ENCODE measurements at regions not wholly inside any gene's neighbourhood (a gene's known extent, or its start where the extent isn't known, plus 50 kb on each side); places are given as distances from the start of the nearest gene placed in this dataset.

DNA sequence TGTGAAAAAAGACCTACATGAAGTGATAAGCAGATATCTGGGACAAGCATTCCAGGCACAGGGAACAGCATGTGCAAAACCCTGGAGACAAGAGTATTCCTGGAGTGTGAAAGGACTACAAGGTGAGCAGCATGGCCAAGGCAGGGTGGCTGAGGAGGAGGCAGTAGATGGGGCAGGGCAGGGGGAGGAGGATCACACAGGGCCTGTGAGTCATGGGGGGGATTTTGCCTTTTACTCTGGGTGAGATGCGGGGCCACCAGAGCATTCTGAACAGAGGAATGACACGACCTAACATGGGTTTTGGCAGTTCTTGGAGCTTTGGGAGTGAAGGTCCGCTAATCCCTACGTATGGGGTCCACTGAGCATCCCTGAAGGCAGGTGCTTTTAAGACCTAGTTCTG lies 69.8 kb upstream of the CCN6 start:
- Histone ChIP-seq H3K27me3 (ENCODE audit: low read length) (no peaks in the 10 kb centered on the region), H3K9me3 (ENCODE audit: insufficient read depth, low read length) (no peaks in the 10 kb centered on the region), H3K36me3 (ENCODE audit: low read length) (no peaks in the 10 kb centered on the region), H4K20me1 (ENCODE audit: low read depth, low read length) (no peaks in the 10 kb centered on the region), H3K9me2 (replicated peaks; ENCODE audit: insufficient read depth, low read length) (no peaks in the 10 kb centered on the region), H2AFZ (ENCODE audit: low read depth, low read length, severe bottlenecking) (no peak overlapping the region), H3K27ac (ENCODE audit: low read depth, low read length) (no peak overlapping the region), H3F3A (ENCODE audit: insufficient read depth) (no peaks in the 10 kb centered on the region), H3K79me2 (ENCODE audit: insufficient read depth, low read length) (no peaks in the 10 kb centered on the region), H3K4me2 (ENCODE audit: low read depth, low read length, poor library complexity, severe bottlenecking) (no peak overlapping the region), H3K9ac (ENCODE audit: low read length) (no peak overlapping the region), H3K4me3 (ENCODE audit: insufficient read depth, low read length, poor library complexity, severe bottlenecking) (no peak overlapping the region)
- TF ChIP-seq EZH2phosphoT487 (conservative IDR thresholded peaks at IDR 0.05; ENCODE audit: low read length), result no peak

DNA sequence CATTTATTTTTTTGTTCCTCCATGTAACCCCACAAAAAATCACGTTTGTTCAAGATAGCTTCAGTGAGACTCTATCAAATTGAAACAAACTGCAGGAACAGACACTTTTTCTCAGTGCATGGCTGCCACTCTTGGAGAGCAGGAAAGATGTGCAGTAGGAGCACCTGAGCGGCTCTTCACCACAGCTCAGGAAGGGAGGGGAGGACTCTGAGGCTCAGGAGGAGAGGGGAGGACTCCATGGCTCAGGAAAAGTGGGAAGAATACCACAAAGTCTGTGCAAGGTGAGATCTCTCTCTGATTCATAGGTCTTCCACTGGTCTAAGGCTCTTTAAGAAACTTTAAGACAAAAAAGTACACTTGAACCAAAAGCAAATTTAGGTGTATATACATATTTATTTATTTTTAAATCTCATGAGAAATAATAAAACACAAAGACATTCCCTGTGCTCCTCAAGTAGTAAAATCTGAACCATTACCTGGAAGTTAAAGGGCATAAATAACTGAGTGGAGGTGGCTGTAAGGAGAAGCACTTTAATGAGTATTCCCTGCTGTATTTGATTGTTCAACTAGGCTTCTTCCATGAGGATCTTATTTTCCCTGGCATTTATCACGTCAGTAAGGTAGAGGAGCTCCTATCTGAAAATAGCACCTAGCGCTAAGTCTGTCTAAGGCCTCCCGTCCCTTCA lies 69.2 kb upstream of the CCN6 start:
- Histone ChIP-seq H4K20me1 (ENCODE audit: low read depth, low read length) (no peaks in the 10 kb centered on the region), H3K9me3 (ENCODE audit: insufficient read depth, low read length) (no peaks in the 10 kb centered on the region), H3K27me3 (ENCODE audit: low read length) (no peaks in the 10 kb centered on the region), H3K9me2 (replicated peaks; ENCODE audit: insufficient read depth, low read length) (no peaks in the 10 kb centered on the region), H3F3A (ENCODE audit: insufficient read depth) (no peaks in the 10 kb centered on the region), H3K4me3 (ENCODE audit: insufficient read depth, low read length, poor library complexity, severe bottlenecking) (no peak overlapping the region), H3K4me2 (ENCODE audit: low read depth, low read length, poor library complexity, severe bottlenecking) (no peak overlapping the region), H2AFZ (ENCODE audit: low read depth, low read length, severe bottlenecking) (no peak overlapping the region), H3K36me3 (ENCODE audit: low read length) (no peaks in the 10 kb centered on the region), H3K79me2 (ENCODE audit: insufficient read depth, low read length) (no peaks in the 10 kb centered on the region), H3K9ac (ENCODE audit: low read length) (no peak overlapping the region), H3K27ac (ENCODE audit: low read depth, low read length) (no peak overlapping the region)
- TF ChIP-seq EZH2phosphoT487 (conservative IDR thresholded peaks at IDR 0.05; ENCODE audit: low read length), result no peak
- TF ChIP-seq, protein P1, sequence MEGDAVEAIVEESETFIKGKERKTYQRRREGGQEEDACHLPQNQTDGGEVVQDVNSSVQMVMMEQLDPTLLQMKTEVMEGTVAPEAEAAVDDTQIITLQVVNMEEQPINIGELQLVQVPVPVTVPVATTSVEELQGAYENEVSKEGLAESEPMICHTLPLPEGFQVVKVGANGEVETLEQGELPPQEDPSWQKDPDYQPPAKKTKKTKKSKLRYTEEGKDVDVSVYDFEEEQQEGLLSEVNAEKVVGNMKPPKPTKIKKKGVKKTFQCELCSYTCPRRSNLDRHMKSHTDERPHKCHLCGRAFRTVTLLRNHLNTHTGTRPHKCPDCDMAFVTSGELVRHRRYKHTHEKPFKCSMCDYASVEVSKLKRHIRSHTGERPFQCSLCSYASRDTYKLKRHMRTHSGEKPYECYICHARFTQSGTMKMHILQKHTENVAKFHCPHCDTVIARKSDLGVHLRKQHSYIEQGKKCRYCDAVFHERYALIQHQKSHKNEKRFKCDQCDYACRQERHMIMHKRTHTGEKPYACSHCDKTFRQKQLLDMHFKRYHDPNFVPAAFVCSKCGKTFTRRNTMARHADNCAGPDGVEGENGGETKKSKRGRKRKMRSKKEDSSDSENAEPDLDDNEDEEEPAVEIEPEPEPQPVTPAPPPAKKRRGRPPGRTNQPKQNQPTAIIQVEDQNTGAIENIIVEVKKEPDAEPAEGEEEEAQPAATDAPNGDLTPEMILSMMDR (IDR thresholded peaks at IDR 0.05; ENCODE audit: insufficient read depth, low read length, poor library complexity, severe bottlenecking), result no peak

DNA sequence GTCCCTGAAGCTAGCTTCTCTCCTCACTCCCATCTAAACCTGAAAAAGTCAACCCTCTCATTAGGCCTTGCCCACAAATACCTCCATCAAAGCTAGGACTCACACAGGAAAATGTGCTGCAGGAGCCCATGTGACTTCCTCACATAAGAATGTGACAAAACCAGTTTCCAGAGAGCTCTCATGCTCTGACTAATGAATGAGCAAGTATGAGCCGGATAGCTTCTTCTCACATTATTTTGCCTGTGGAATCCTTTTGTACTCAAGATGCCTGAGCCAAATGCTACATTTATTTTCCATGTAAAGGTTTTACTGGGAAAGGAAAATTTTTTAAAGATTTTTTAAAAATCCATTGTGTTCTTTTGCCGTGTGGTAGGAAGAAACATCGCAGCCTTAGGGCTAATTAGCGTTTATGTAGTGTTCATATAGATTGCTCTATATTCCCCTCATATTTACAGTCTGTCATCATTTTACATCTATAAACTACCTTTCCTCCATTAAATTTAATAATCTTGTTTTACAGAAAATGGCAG lies 68.6 kb upstream of the CCN6 start:
- Histone ChIP-seq H3K4me2 (ENCODE audit: low read depth, low read length, poor library complexity, severe bottlenecking) (no peak overlapping the region), H3K9me2 (replicated peaks; ENCODE audit: insufficient read depth, low read length) (no peaks in the 10 kb centered on the region), H4K20me1 (ENCODE audit: low read depth, low read length) (no peaks in the 10 kb centered on the region), H3K9me3 (ENCODE audit: insufficient read depth, low read length) (no peaks in the 10 kb centered on the region), H2AFZ (ENCODE audit: low read depth, low read length, severe bottlenecking) (no peak overlapping the region), H3K27ac (ENCODE audit: low read depth, low read length) (no peak overlapping the region), H3K4me3 (ENCODE audit: insufficient read depth, low read length, poor library complexity, severe bottlenecking) (no peak overlapping the region), H3F3A (ENCODE audit: insufficient read depth) (no peaks in the 10 kb centered on the region), H3K27me3 (ENCODE audit: low read length) (no peaks in the 10 kb centered on the region), H3K79me2 (ENCODE audit: insufficient read depth, low read length) (no peaks in the 10 kb centered on the region), H3K36me3 (ENCODE audit: low read length) (no peaks in the 10 kb centered on the region), H3K9ac (ENCODE audit: low read length) (no peak overlapping the region)
- TF ChIP-seq, protein P1 (IDR thresholded peaks at IDR 0.05; ENCODE audit: insufficient read depth, low read length, poor library complexity, severe bottlenecking), result no peak
- no peak for TF ChIP-seq EZH2phosphoT487 (conservative IDR thresholded peaks at IDR 0.05; ENCODE audit: low read length)

DNA sequence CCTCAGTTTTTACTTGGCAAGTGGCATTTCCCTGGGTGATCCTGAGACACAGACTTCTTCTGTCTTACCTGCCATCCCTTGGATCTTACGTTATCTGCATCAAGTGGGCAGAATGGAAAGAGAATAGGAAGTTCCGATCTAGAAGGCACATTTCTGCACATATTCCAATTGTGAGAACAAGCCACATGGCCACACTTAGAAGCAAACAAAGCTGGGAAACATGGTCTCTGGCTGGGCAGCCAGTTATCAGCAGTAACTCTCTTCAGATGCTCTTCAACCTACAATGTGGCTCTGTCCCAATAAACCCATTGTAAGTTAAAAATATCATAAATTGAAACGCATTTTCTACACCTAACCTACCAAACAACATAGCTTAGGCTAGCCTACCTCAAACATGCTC lies 67.3 kb upstream of the CCN6 start:
- H3K4me2 ChIP-seq (ENCODE audit: low read depth, low read length, poor library complexity, severe bottlenecking), result no peak overlapping the region
- no peaks in the 10 kb centered on the region for H3K79me2 ChIP-seq (ENCODE audit: insufficient read depth, low read length)
- H3K9me2 ChIP-seq (replicated peaks; ENCODE audit: insufficient read depth, low read length), result no peaks in the 10 kb centered on the region
- H2AFZ ChIP-seq (ENCODE audit: low read depth, low read length, severe bottlenecking), result no peak overlapping the region
- no peak overlapping the region for H3K4me3 ChIP-seq (ENCODE audit: insufficient read depth, low read length, poor library complexity, severe bottlenecking)
- no peak overlapping the region for H3K27ac ChIP-seq (ENCODE audit: low read depth, low read length)
- H3F3A ChIP-seq (ENCODE audit: insufficient read depth), result no peaks in the 10 kb centered on the region
- H4K20me1 ChIP-seq (ENCODE audit: low read depth, low read length), result no peaks in the 10 kb centered on the region
- no peaks in the 10 kb centered on the region for H3K9me3 ChIP-seq (ENCODE audit: insufficient read depth, low read length)
- no peaks in the 10 kb centered on the region for H3K36me3 ChIP-seq (ENCODE audit: low read length)
- no peak overlapping the region for H3K9ac ChIP-seq (ENCODE audit: low read length)
- H3K27me3 ChIP-seq (ENCODE audit: low read length), result no peaks in the 10 kb centered on the region
- TF ChIP-seq, protein P1 (IDR thresholded peaks at IDR 0.05; ENCODE audit: insufficient read depth, low read length, poor library complexity, severe bottlenecking), result no peak
- no peak for TF ChIP-seq EZH2phosphoT487 (conservative IDR thresholded peaks at IDR 0.05; ENCODE audit: low read length)

All from SU-DHL-6 (cell line).